ENCODE measurements at regions not wholly inside any gene's neighbourhood (a gene's known extent, or its start where the extent isn't known, plus 50 kb on each side); places are given as distances from the start of the nearest gene placed in this dataset.
"Not testable (repeated sequence)": the region's sequence is repeated elsewhere in the genome, so short reads cannot be mapped to it uniquely, and the experiment has no call there.

DNA sequence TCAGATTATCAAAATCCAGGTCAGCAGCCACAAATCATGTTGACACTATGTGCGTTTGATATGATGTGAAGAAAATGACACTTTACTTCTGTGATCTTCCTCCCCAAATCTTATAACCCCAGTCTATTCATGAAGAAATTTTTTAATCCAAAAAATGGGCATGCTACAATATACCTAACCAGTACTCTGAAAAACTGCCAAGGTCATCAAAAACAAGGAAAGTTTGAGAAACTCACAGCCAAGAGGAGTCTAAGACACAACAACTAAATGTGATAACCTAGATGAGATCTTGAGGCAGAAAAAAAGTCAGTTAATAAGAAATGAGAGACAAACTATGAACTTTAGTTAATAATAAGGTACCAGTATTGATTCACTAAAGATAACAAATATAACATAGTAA, 200.6 kb upstream of the IRAK1BP1 start:
- Histone ChIP-seq H3K27ac (no peak overlapping the region), H3K9me3 (ENCODE audit: insufficient read depth, low read depth) (no peaks in the 10 kb centered on the region), H3F3A (ENCODE audit: insufficient read depth, low read depth) (no peaks in the 10 kb centered on the region), H2AFZ (no peak overlapping the region), H3K9me2 (ENCODE audit: insufficient read depth) (no peaks in the 10 kb centered on the region), H3K4me1 (replicated peaks; ENCODE audit: insufficient read depth) (no peaks in the 10 kb centered on the region), H3K4me2 (no peak overlapping the region), H3K36me3 (ENCODE audit: low read depth) (no peaks in the 10 kb centered on the region), H3K27me3 (ENCODE audit: insufficient read depth, low read depth) (no peaks in the 10 kb centered on the region), H4K20me1 (ENCODE audit: insufficient read depth) (no peaks in the 10 kb centered on the region), H3K79me2 (ENCODE audit: low read depth) (no peaks in the 10 kb centered on the region), H3K4me3 (no peak overlapping the region)
- DNase-seq: no peak
- ChIA-PET CTCF (no interaction called here), POLR2A (ENCODE audit: unreplicated experiment) (no interaction called here)
- intact Hi-C loops (cut with micrococcal nuclease; ENCODE audit: unreplicated experiment): no loop called here
- no TSS peak for BruUV-seq (replicated peaks)
- TF ChIP-seq, protein P1, sequence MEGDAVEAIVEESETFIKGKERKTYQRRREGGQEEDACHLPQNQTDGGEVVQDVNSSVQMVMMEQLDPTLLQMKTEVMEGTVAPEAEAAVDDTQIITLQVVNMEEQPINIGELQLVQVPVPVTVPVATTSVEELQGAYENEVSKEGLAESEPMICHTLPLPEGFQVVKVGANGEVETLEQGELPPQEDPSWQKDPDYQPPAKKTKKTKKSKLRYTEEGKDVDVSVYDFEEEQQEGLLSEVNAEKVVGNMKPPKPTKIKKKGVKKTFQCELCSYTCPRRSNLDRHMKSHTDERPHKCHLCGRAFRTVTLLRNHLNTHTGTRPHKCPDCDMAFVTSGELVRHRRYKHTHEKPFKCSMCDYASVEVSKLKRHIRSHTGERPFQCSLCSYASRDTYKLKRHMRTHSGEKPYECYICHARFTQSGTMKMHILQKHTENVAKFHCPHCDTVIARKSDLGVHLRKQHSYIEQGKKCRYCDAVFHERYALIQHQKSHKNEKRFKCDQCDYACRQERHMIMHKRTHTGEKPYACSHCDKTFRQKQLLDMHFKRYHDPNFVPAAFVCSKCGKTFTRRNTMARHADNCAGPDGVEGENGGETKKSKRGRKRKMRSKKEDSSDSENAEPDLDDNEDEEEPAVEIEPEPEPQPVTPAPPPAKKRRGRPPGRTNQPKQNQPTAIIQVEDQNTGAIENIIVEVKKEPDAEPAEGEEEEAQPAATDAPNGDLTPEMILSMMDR (conservative IDR thresholded peaks at IDR 0.05): no peak
- no peak for TF ChIP-seq EZH2 (IDR thresholded peaks at IDR 0.05; ENCODE audit: low read depth)

DNA sequence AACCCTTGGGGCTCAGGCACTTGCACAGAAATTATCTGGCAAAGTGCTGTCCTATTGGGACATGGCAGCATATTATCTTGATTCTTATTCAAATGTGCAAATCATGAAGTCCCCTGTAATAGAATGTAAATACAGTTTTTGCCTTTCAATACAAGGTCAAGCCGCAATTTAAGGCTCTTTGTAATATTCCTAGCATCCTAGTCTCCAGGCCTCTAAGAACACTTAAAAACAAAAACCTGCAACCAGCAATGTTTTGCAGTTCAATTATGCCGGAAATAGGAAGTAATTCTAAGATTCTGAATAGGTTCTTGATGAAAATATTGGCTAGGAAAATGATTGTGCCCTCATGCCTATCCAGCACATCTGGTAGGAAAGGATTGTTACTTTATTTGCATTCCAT, 197.2 kb upstream of the IRAK1BP1 start:
- no peak for TF ChIP-seq EZH2 (IDR thresholded peaks at IDR 0.05; ENCODE audit: low read depth)
- TF ChIP-seq, protein P1 (conservative IDR thresholded peaks at IDR 0.05): no peak
- Histone ChIP-seq H3K27me3 (ENCODE audit: insufficient read depth, low read depth) (no peaks in the 10 kb centered on the region), H3K79me2 (ENCODE audit: low read depth) (no peaks in the 10 kb centered on the region), H3K4me1 (replicated peaks; ENCODE audit: insufficient read depth) (no peaks in the 10 kb centered on the region), H3K27ac (no peak overlapping the region), H3K9me2 (ENCODE audit: insufficient read depth) (no peaks in the 10 kb centered on the region), H3K9me3 (ENCODE audit: insufficient read depth, low read depth) (no peaks in the 10 kb centered on the region), H3K4me2 (no peak overlapping the region), H4K20me1 (ENCODE audit: insufficient read depth) (no peaks in the 10 kb centered on the region), H3F3A (ENCODE audit: insufficient read depth, low read depth) (no peaks in the 10 kb centered on the region), H2AFZ (no peak overlapping the region), H3K36me3 (ENCODE audit: low read depth) (no peaks in the 10 kb centered on the region), H3K4me3 (no peak overlapping the region)
- intact Hi-C loops (cut with micrococcal nuclease; ENCODE audit: unreplicated experiment): no loop called here
- no peak for DNase-seq
- ChIA-PET POLR2A (ENCODE audit: unreplicated experiment) (no interaction called here), CTCF (no interaction called here)
- BruUV-seq (replicated peaks): no TSS peak

DNA sequence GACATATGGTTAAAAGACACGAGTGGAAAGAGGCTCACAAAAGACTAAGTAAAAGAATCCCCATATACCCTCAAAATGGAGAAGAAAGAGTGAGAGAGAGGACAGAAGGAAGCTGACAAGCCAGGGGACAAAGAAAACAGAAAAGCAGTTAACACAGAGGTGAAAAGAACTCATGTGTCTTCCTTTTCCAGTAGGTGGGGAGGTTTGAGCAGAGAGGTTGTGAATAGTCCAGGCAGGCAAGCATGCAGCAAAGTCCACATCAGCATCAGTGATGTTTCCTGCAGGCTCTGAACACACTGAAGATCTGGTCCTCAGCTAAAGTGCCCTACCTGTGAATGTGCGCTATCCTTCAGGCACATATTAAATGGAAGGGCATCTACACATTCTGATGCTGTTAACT, 196.5 kb upstream of the IRAK1BP1 start:
- DNase-seq: no peak
- BruUV-seq (replicated peaks): no TSS peak
- Histone ChIP-seq H3K79me2 (ENCODE audit: low read depth) (no peaks in the 10 kb centered on the region), H2AFZ (no peak overlapping the region), H3K9me3 (ENCODE audit: insufficient read depth, low read depth) (no peaks in the 10 kb centered on the region), H3K4me2 (no peak overlapping the region), H3F3A (ENCODE audit: insufficient read depth, low read depth) (no peaks in the 10 kb centered on the region), H3K4me1 (replicated peaks; ENCODE audit: insufficient read depth) (no peaks in the 10 kb centered on the region), H3K27ac (no peak overlapping the region), H3K36me3 (ENCODE audit: low read depth) (no peaks in the 10 kb centered on the region), H3K9me2 (ENCODE audit: insufficient read depth) (no peaks in the 10 kb centered on the region), H3K4me3 (no peak overlapping the region), H4K20me1 (ENCODE audit: insufficient read depth) (no peaks in the 10 kb centered on the region), H3K27me3 (ENCODE audit: insufficient read depth, low read depth) (no peaks in the 10 kb centered on the region)
- TF ChIP-seq, protein P1 (conservative IDR thresholded peaks at IDR 0.05): no peak
- TF ChIP-seq EZH2 (IDR thresholded peaks at IDR 0.05; ENCODE audit: low read depth): no peak
- CTCF ChIA-PET: no interaction called here
- intact Hi-C loops (cut with micrococcal nuclease; ENCODE audit: unreplicated experiment): no loop called here
- POLR2A ChIA-PET (ENCODE audit: unreplicated experiment): no interaction called here

DNA sequence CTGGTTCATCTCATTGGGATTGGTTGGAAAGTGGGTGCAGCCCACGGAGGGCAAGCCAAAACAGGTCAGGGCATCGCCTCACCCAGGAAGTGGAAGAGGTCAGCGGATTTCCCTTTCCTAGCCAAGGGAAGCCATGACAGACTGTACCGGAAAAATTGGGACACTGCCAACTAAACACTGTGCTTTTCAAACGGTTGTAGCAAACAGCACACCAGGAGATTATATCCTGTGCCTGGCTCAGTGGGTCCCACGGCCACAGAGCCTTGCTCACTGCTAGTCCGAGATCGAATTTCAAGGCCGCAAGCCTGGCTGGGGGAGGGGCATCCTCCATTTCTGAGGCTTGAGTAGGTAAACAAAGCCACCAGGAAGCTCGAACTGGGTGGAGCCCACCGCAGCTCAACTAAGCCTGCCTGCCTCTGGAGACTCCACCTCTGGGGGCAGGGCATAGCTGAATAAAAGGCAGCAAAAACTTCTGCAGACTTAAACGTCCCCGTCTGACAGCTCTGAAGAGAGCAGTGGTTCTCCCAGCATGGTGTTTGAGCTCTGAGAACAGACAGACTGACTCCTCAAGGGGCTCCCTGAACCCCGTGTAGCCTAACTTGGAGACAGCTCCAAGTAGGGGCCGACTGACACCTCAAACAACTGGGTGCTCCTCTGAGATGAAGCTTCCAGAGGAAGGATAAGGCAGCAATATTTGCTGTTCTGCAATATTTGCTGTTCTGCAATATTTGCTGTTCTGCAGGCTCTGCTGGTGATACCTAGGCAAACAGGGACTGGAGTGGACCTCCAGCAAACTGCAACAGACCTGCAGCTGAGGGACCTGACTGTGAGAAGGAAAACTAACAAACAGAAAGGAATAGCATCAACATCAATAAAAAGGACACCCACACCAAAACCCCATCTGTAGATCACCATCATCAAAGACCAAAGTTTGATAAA, 191.0 kb upstream of the IRAK1BP1 start:
- H3K9me3 ChIP-seq (ENCODE audit: insufficient read depth, low read depth); H2AFZ ChIP-seq; H3K4me1 ChIP-seq (replicated peaks; ENCODE audit: insufficient read depth); POLR2A ChIA-PET (ENCODE audit: unreplicated experiment); BruUV-seq (replicated peaks); H3F3A ChIP-seq (ENCODE audit: insufficient read depth, low read depth); intact Hi-C loops (cut with micrococcal nuclease; ENCODE audit: unreplicated experiment); H3K27ac ChIP-seq; H3K9me2 ChIP-seq (ENCODE audit: insufficient read depth); DNase-seq; H4K20me1 ChIP-seq (ENCODE audit: insufficient read depth); H3K4me3 ChIP-seq; H3K79me2 ChIP-seq (ENCODE audit: low read depth); CTCF ChIA-PET; H3K27me3 ChIP-seq (ENCODE audit: insufficient read depth, low read depth); H3K36me3 ChIP-seq (ENCODE audit: low read depth); H3K4me2 ChIP-seq: not testable (repeated sequence)

All from PC-9 (cell line).